ENCODE measurements at regions not wholly inside any gene's neighbourhood (a gene's known extent, or its start where the extent isn't known, plus 50 kb on each side); places are given as distances from the start of the nearest gene placed in this dataset.

DNA sequence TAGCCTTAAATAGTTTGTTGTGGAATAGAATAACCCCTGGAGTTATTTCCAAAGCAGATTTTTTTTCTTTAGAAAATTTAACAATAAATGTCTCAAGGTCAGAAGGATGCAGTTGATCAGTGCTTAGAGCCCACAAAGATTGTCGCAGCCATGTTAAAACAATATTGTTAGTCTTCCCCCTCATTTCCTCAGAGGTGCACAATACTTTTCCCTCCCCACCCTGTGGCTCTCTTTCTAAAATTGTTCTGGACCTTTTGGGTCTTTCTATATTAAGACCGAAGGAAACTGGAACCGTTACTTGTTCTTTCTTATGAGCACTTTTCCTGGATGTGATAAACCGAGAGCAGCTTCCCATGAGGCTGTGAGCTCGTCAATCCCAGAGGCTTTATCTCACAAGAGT is 333.7 kb downstream of the HLX start:
- no peak overlapping the region for H3K4me3 ChIP-seq (ENCODE audit: low read depth, low read length)
- H3K27me3 ChIP-seq (ENCODE audit: control insufficient read depth, insufficient read depth, low read length): no peaks in the 10 kb centered on the region
- TF ChIP-seq, protein P1, sequence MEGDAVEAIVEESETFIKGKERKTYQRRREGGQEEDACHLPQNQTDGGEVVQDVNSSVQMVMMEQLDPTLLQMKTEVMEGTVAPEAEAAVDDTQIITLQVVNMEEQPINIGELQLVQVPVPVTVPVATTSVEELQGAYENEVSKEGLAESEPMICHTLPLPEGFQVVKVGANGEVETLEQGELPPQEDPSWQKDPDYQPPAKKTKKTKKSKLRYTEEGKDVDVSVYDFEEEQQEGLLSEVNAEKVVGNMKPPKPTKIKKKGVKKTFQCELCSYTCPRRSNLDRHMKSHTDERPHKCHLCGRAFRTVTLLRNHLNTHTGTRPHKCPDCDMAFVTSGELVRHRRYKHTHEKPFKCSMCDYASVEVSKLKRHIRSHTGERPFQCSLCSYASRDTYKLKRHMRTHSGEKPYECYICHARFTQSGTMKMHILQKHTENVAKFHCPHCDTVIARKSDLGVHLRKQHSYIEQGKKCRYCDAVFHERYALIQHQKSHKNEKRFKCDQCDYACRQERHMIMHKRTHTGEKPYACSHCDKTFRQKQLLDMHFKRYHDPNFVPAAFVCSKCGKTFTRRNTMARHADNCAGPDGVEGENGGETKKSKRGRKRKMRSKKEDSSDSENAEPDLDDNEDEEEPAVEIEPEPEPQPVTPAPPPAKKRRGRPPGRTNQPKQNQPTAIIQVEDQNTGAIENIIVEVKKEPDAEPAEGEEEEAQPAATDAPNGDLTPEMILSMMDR (IDR thresholded peaks at IDR 0.05; ENCODE audit: insufficient read depth, low read depth, low read length): no peak
- no peak for DNase-seq (ENCODE audit: low read depth)
- POLR2A ChIA-PET: interaction anchor here (0.6 kb wide), 1 partner anchor 1238 kb away, joined by 3 read pairs; no protein-coding TSS in a partner anchor
- CTCF ChIA-PET: interaction anchor here (1.4 kb wide), 2 partner anchors 9 to 11 kb away, joined by 3 to 6 read pairs; no protein-coding TSS in a partner anchor
- no peaks in the 10 kb centered on the region for H3K36me3 ChIP-seq (ENCODE audit: control insufficient read depth, insufficient read depth, low read length)

DNA sequence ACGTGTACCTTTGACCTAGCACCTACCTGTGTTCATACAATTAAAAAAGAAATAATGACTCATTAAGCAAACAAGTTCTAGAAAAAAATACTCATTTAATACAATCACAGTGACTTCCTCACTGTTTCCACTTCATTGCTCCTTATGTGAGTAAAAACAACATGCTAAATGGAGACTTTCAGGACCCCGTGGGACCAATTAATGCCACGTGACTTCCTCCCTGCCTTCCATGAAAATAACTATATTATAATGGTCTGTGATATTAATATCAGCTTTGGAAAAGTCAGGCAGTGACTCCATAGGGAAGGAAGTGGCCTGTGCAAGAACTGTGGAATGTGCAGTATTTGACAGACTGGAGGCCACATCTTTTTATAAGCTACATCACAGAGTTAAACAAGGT is 337.8 kb downstream of the HLX start:
- TF ChIP-seq, protein P1 (IDR thresholded peaks at IDR 0.05; ENCODE audit: insufficient read depth, low read depth, low read length): no peak
- Histone ChIP-seq H3K36me3 (ENCODE audit: control insufficient read depth, insufficient read depth, low read length) (no peaks in the 10 kb centered on the region), H3K27me3 (ENCODE audit: control insufficient read depth, insufficient read depth, low read length) (no peaks in the 10 kb centered on the region), H3K4me3 (ENCODE audit: low read depth, low read length) (no peak overlapping the region)
- POLR2A ChIA-PET: no interaction called here
- CTCF ChIA-PET: interaction anchor here (1.5 kb wide), 1 partner anchor 13 kb away, joined by 8 read pairs; no protein-coding TSS in a partner anchor
- no peak for DNase-seq (ENCODE audit: low read depth)

- no peak for DNase-seq (ENCODE audit: low read depth)
- POLR2A ChIA-PET: no interaction called here
- Histone ChIP-seq H3K27me3 (ENCODE audit: control insufficient read depth, insufficient read depth, low read length) (peaks cover 1% of the 10 kb centered on the region; the same call in 1 of the 2 replicates), H3K4me3 (ENCODE audit: low read depth, low read length) (no peak overlapping the region), H3K36me3 (ENCODE audit: control insufficient read depth, insufficient read depth, low read length) (no peaks in the 10 kb centered on the region)
- CTCF ChIA-PET: no interaction called here
- TF ChIP-seq, protein P1 (IDR thresholded peaks at IDR 0.05; ENCODE audit: insufficient read depth, low read depth, low read length): no peak
These were observed 344.0 kb downstream of the HLX start for GRCh38 chr1:221223281-221223680.

GRCh38 chr1:221227460-221227859 is 348.2 kb downstream of the HLX start:
- ChIA-PET POLR2A (no interaction called here), CTCF (no interaction called here)
- no peak overlapping the region for H3K4me3 ChIP-seq (ENCODE audit: low read depth, low read length)
- no peak for DNase-seq (ENCODE audit: low read depth)
- H3K27me3 ChIP-seq (ENCODE audit: control insufficient read depth, insufficient read depth, low read length): peaks cover 1% of the 10 kb centered on the region; the same call in 1 of the 2 replicates
- no peaks in the 10 kb centered on the region for H3K36me3 ChIP-seq (ENCODE audit: control insufficient read depth, insufficient read depth, low read length)
- TF ChIP-seq, protein P1 (IDR thresholded peaks at IDR 0.05; ENCODE audit: insufficient read depth, low read depth, low read length): no peak

DNA sequence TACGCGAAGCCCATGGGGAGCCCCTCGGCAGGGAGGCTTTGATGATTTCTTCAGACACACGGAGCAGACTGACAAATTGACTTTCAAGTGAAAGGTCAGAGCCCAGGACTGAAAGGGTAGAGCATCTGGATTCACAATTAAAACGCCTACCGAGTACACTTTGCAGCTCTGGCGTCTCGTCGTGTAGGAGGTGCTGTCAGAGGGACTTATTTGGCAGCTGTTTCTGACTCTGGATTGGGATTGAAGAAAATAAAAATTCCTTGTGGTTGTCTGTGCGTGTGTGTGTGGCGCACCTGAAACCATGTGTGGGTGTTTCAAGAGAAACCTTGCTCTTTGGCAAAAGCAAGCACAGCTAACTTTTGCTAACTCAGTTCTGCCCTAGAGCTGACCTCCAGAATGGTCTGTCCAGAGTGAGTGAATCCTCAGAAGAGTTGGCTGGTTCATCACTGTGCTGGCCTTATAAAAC is 348.7 kb downstream of the HLX start:
- Histone ChIP-seq H3K36me3 (ENCODE audit: control insufficient read depth, insufficient read depth, low read length) (no peaks in the 10 kb centered on the region), H3K4me3 (ENCODE audit: low read depth, low read length) (no peak overlapping the region), H3K27me3 (ENCODE audit: control insufficient read depth, insufficient read depth, low read length) (peaks cover 1% of the 10 kb centered on the region; the same call in 1 of the 2 replicates)
- TF ChIP-seq, protein P1 (IDR thresholded peaks at IDR 0.05; ENCODE audit: insufficient read depth, low read depth, low read length): no peak
- CTCF ChIA-PET: no interaction called here
- POLR2A ChIA-PET: no interaction called here
- no peak for DNase-seq (ENCODE audit: low read depth)

Data from BJ (cell line).